ENCODE measurements at regions not wholly inside any gene's neighbourhood (a gene's known extent, or its start where the extent isn't known, plus 50 kb on each side); places are given as distances from the start of the nearest gene placed in this dataset.

DNA sequence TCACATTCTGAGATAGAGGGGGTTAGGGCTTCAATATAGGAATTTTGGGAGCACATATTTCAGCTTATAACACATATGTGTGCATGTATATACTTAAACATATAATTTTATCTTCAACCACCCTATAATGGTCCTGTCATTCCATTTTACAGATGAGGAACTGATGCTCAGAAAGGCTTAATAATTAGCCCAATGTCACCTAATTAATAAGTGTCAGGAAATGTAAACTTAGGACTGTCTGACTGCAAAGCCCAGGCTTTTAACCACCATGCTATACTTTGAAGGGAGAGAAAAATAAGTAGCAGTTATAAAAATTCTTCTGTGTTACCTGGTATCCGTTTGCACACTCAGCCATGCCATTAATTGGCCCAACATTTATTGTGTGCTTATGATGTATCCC lies 172.6 kb downstream of the SKIDA1 start:
- peak; percentile 17 for DNase-seq (ENCODE audit: low read depth, low spot score)
- no peak for FAIRE-seq
- CTCF ChIA-PET, result no interaction called here
- SMC1A ChIA-PET (ENCODE audit: uncharacterized antibody, unreplicated experiment), result interaction anchor here (0.6 to 2.1 kb wide), 4 partner anchors 21 to 1197 kb away, joined by 3 to 9 read pairs (median 3); no protein-coding TSS in a partner anchor
- Histone ChIP-seq H3K27ac (ENCODE audit: control insufficient read depth, insufficient read depth) (no peak overlapping the region), H3K4me3 (no peak overlapping the region), H3K79me2 (ENCODE audit: control insufficient read depth, insufficient read depth, low read length) (no peaks in the 10 kb centered on the region), H3K27me3 (replicated peaks in 1 of 2; ENCODE audit: control insufficient read depth in 2 of 2, insufficient read depth in 2 of 2, low read length in 1 of 2) (no peaks in the 10 kb centered on the region), H3K9ac (ENCODE audit: control insufficient read depth, insufficient read depth, low read length) (no peak overlapping the region), H4K20me1 (ENCODE audit: control insufficient read depth, insufficient read depth) (no peaks in the 10 kb centered on the region), H2AFZ (ENCODE audit: control insufficient read depth, low read depth, low read length) (no peak overlapping the region), H3K4me2 (ENCODE audit: control insufficient read depth, insufficient read depth) (no peak overlapping the region), H3K9me3 (replicated peaks; ENCODE audit: control insufficient read depth, insufficient read depth, low read length) (no peaks in the 10 kb centered on the region), H3K4me1 (ENCODE audit: control insufficient read depth, insufficient read depth, low read length) (no peaks in the 10 kb centered on the region; the same call in 1 of the 2 replicates), H3K36me3 (ENCODE audit: control insufficient read depth in 2 of 2, insufficient read depth in 2 of 2, low read length in 1 of 2) (no peaks in the 10 kb centered on the region)
- POLR2A ChIA-PET, result no interaction called here
- intact Hi-C loops (cut with micrococcal nuclease; ENCODE audit: unreplicated experiment), result loop anchor here (5.0 kb wide), 1 partner anchor 76 kb away; no protein-coding TSS in a partner anchor
- peak; percentile 89 for ATAC-seq
- in situ Hi-C loops (cut with MboI), result no loop called here
- TF ChIP-seq ZNF217 (IDR thresholded peaks at IDR 0.05) (peak; percentile 74; the same call in 1 of the 2 replicates), RAD51 (IDR thresholded peaks at IDR 0.05) (0 out of 2 replicates have a peak, but pooled peaks have one; percentile 16), EP300 (IDR thresholded peaks at IDR 0.05; ENCODE audit: borderline replicate concordance in 1 of 2, control insufficient read depth in 1 of 2, low read depth in 2 of 2, low read length in 2 of 2) (0 out of 4 replicates have a peak, but pooled peaks of 1 of the 2 experiments have one; percentile 34), STAT1 (conservative IDR thresholded peaks at IDR 0.05) (no peak), NRF1 (conservative IDR thresholded peaks at IDR 0.05; ENCODE audit: low read depth, low read length) (no peak), MTA2 (IDR thresholded peaks at IDR 0.05; ENCODE audit: low read depth) (peak; percentile 85), IKZF2 (IDR thresholded peaks at IDR 0.05) (peak in 1 of 2 experiments; percentile 22; a peak in 1 of 4 replicates)
- TF ChIP-seq, protein P1, sequence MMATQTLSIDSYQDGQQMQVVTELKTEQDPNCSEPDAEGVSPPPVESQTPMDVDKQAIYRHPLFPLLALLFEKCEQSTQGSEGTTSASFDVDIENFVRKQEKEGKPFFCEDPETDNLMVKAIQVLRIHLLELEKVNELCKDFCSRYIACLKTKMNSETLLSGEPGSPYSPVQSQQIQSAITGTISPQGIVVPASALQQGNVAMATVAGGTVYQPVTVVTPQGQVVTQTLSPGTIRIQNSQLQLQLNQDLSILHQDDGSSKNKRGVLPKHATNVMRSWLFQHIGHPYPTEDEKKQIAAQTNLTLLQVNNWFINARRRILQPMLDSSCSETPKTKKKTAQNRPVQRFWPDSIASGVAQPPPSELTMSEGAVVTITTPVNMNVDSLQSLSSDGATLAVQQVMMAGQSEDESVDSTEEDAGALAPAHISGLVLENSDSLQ (IDR thresholded peaks at IDR 0.05), result peak; percentile 52
- RAD21 ChIA-PET (ENCODE audit: unreplicated experiment), result no interaction called here
- 0% methylated on average over 1 of the region's 1 CpG for WGBS (ENCODE audit: insufficient coverage, insufficient replicate concordance, low lambda C conversion rate, missing lambda C conversion rate)
- BruUV-seq (replicated peaks), result no TSS peak
